HCT116 (cell line): ENCODE measurements at regions not wholly inside any gene's neighbourhood (a gene's known extent, or its start where the extent isn't known, plus 50 kb on each side); places are given as distances from the start of the nearest gene placed in this dataset.

Experiments used
- ATAC-seq: fragments of 200-7000 bp; cut with Tn5 transposase; 2 replicates; pipeline ENCODE4 v1.9.1; 2020; ENCODE audit warnings: mild to moderate bottlenecking, moderate library complexity
- BruUV-seq: library from RNA; stranded (reverse); fragments of 400-500 nt; replicated peaks from 2 replicates; lab custom pipeline; 2021; lab: Mats Ljungman, UMichigan
- CTCF ChIA-PET: fragments of 300-600 bp; sonication (Branson Sonifier 250); formaldehyde crosslinking; loops from one replicate; lab custom pipeline; 2021; ENCODE audit warnings: antibody characterized with exemption; lab: Charles Lee
- POLR2A ChIA-PET: fragments of 300-600, 350-600 bp; sonication (Branson Sonifier 250); formaldehyde crosslinking; loops from one replicate; lab custom pipeline; 2021; ENCODE audit warnings: antibody characterized with exemption; lab: Charles Lee
- RAD21 ChIA-PET, 2 experiments: fragments of 300-600 bp; sonication (Branson Sonifier 250); formaldehyde crosslinking; loops; one replicate each; lab custom pipeline; 2023; ENCODE audit warnings: low total read pairs in 2 of 2; ENCODE audit not compliant: uncharacterized antibody in 2 of 2, unreplicated experiment in 2 of 2, low non-redundant PET in 1 of 2; lab: Charles Lee
- DNase-seq: peaks from one replicate; pipeline ENCODE4 v3.0.0-alpha.2; 2010; ENCODE audit warnings: low read depth, low spot score
- H2AFZ ChIP-seq: fragments of 200-600 bp; shearing (Covaris generic), sonication (generic); 2 replicates; pipeline ENCODE4 v1.6.1; 2017; ENCODE audit warnings: low read depth, mixed run types, mixed read lengths, antibody characterized with exemption, low read length; ENCODE audit not compliant: poor library complexity, severe bottlenecking
- H3K27ac ChIP-seq: 2 replicates; pipeline ENCODE4 v1.5.1; 2012; ENCODE audit warnings: low read depth, low read length
- H3K27me3 ChIP-seq: fragments of 200-600 bp; sonication (generic); 2 replicates; pipeline ENCODE4 v1.6.1; 2016; ENCODE audit warnings: mixed run types, low read length, mixed read lengths; ENCODE audit not compliant: insufficient read depth
- H3K36me3 ChIP-seq, 2 experiments: fragments of 200-500 bp in 1 of 2; fragments of 200-600 bp in 1 of 2; sonication (Bioruptor generic) in 1 of 2; sonication (generic) in 1 of 2; 2 replicates each; pipeline versions ENCODE4 v1.5.1 to v1.6.1; 2014 to 2016; ENCODE audit warnings: low read length in 2 of 2, inconsistent platforms in 1 of 2, mixed read lengths in 1 of 2, mixed run types in 1 of 2; ENCODE audit not compliant: insufficient read depth in 2 of 2, control insufficient read depth in 1 of 2
- H3K4me1 ChIP-seq, 2 experiments: fragments of 200-600 bp in 1 of 2; sonication (generic) in 1 of 2; 2 replicates each; pipeline versions ENCODE4 v1.5.1 to v1.6.1; 2012 to 2017; ENCODE audit warnings: low read length in 2 of 2, inconsistent platforms in 1 of 2, mild to moderate bottlenecking in 1 of 2, mixed read lengths in 1 of 2, mixed run types in 1 of 2, moderate library complexity in 1 of 2; ENCODE audit not compliant: insufficient read depth in 2 of 2, control insufficient read depth in 1 of 2
- H3K4me2 ChIP-seq: fragments of 200-600 bp; sonication (generic); 2 replicates; pipeline ENCODE4 v1.6.1; 2017; ENCODE audit warnings: mixed run types, low read length, mixed read lengths
- H3K4me3 ChIP-seq, 2 experiments: fragments of 200-600 bp in 1 of 2; sonication (generic) in 1 of 2; replicated peaks in 1 of 2; 2 replicates each; pipeline ENCODE4 v1.5.1; 2011 to 2016; ENCODE audit warnings: low read length in 2 of 2, control low read depth in 1 of 2, low read depth in 1 of 2, mild to moderate bottlenecking in 1 of 2, mixed read lengths in 1 of 2, mixed run types in 1 of 2
- H3K79me2 ChIP-seq: fragments of 200-600 bp; sonication (generic); 2 replicates; pipeline ENCODE4 v1.6.1; 2017; ENCODE audit warnings: mild to moderate bottlenecking, mixed run types, low read length, moderate library complexity, mixed read lengths; ENCODE audit not compliant: insufficient read depth
- H3K9ac ChIP-seq: fragments of 200-600 bp; sonication (generic); 2 replicates; pipeline ENCODE4 v1.6.1; 2016; ENCODE audit warnings: low read length, mixed read lengths
- H3K9me2 ChIP-seq: fragments of 200-600 bp; sonication (generic), shearing (Covaris generic); 2 replicates; pipeline ENCODE4 v1.6.1; 2017; ENCODE audit warnings: mixed run types, mild to moderate bottlenecking, moderate library complexity; ENCODE audit not compliant: insufficient read depth
- H3K9me3 ChIP-seq, 2 experiments: fragments of 200-500 bp in 1 of 2; fragments of 200-600 bp in 1 of 2; sonication (Bioruptor generic) in 1 of 2; sonication (generic) in 1 of 2; 2 replicates each; pipeline ENCODE4 v1.6.1; 2014 to 2017; ENCODE audit warnings: low read length in 2 of 2, mixed read lengths in 2 of 2, inconsistent platforms in 1 of 2, low read depth in 1 of 2, mild to moderate bottlenecking in 1 of 2, mixed run types in 1 of 2, moderate library complexity in 1 of 2; ENCODE audit not compliant: control insufficient read depth in 1 of 2, insufficient read depth in 1 of 2
- H4K20me1 ChIP-seq: fragments of 200-600 bp; sonication (generic), shearing (Covaris generic); 2 replicates; pipeline ENCODE4 v1.6.1; 2017; ENCODE audit warnings: mixed run types, mild to moderate bottlenecking, moderate library complexity; ENCODE audit not compliant: insufficient read depth
- ATF3 ChIP-seq: IDR thresholded peaks from 2 replicates; pipeline ENCODE4 v1.6.1; 2012
- CBX3 ChIP-seq: IDR thresholded peaks from 2 replicates; pipeline ENCODE4 v1.6.1; 2012; ENCODE audit warnings: low read depth
- CEBPB ChIP-seq: IDR thresholded peaks from 2 replicates; pipeline ENCODE4 v1.6.1; 2012; ENCODE audit warnings: low read depth
- CTCF ChIP-seq, 3 experiments: fragments of 200-600 bp in 1 of 3; sonication (generic) in 1 of 3; IDR thresholded peaks in 2 of 3; conservative IDR thresholded peaks in 1 of 3; 2 replicates each; pipeline ENCODE4 v1.5.1; 2012 to 2017; ENCODE audit warnings: low read depth in 2 of 3, low read length in 2 of 3, antibody characterized with exemption in 1 of 3, borderline replicate concordance in 1 of 3, control low read depth in 1 of 3, mild to moderate bottlenecking in 1 of 3, mixed read lengths in 1 of 3, mixed run types in 1 of 3, moderate library complexity in 1 of 3; ENCODE audit not compliant: insufficient read depth in 1 of 3
- EGR1 ChIP-seq: IDR thresholded peaks from 2 replicates; pipeline ENCODE4 v1.6.1; 2012; ENCODE audit warnings: low read depth
- EZH2 ChIP-seq: fragments of 200-600 bp; sonication (generic); IDR thresholded peaks from 2 replicates; pipeline ENCODE4 v1.6.1; 2017; ENCODE audit warnings: antibody characterized with exemption, mixed run types
- POLR2A ChIP-seq: IDR thresholded peaks from 2 replicates; pipeline ENCODE4 v1.7.0; 2011; ENCODE audit warnings: borderline replicate concordance; ENCODE audit not compliant: insufficient read depth, insufficient read length; ENCODE audit errors: extremely low read depth
- POLR2AphosphoS5 ChIP-seq: IDR thresholded peaks from 2 replicates; pipeline ENCODE4 v1.6.1; 2011; ENCODE audit warnings: mild to moderate bottlenecking, low read depth, low read length, moderate library complexity
- REST ChIP-seq: IDR thresholded peaks from 2 replicates; pipeline ENCODE4 v1.6.1; 2012; ENCODE audit warnings: low read depth
- SRF ChIP-seq: IDR thresholded peaks from 2 replicates; pipeline ENCODE4 v1.6.1; 2012; ENCODE audit warnings: low read depth
- TCF7L2 ChIP-seq: IDR thresholded peaks from 2 replicates; pipeline ENCODE4 v1.7.0; 2011; ENCODE audit warnings: borderline replicate concordance, inconsistent platforms; ENCODE audit not compliant: insufficient read depth, insufficient read length; ENCODE audit errors: extremely low read depth
- YY1 ChIP-seq: IDR thresholded peaks from 2 replicates; pipeline ENCODE4 v1.6.1; 2011; ENCODE audit warnings: low read length, low read depth, moderate library complexity, mild to moderate bottlenecking; ENCODE audit not compliant: insufficient replicate concordance; ENCODE audit errors: extremely low read depth
- ZBTB33 ChIP-seq: IDR thresholded peaks from 2 replicates; pipeline ENCODE4 v1.6.1; 2011; ENCODE audit warnings: mild to moderate bottlenecking, low read length, moderate library complexity; ENCODE audit not compliant: insufficient replicate concordance; ENCODE audit errors: extremely low read depth
- ZNF274 ChIP-seq: fragments of 200-500 bp; sonication (Bioruptor generic); IDR thresholded peaks from 2 replicates; pipeline ENCODE4 v1.6.1; 2014; ENCODE audit warnings: mild to moderate bottlenecking, low read depth, low read length, inconsistent platforms
- intact Hi-C: fragments of 100-400 bp; cut with micrococcal nuclease; formaldehyde crosslinking; loops from 2 replicates; pipeline ENCODE4 v1.10.0; 2022

GRCh38 chr7:136064081-136064480, 86.9 kb upstream of the MTPN start:
- ChIA-PET CTCF (no interaction called here), POLR2A (no interaction called here), RAD21 (no interaction called here)
- no peaks in the 10 kb centered on the region for H4K20me1 ChIP-seq
- H3K9me2 ChIP-seq = no peaks in the 10 kb centered on the region
- intact Hi-C loops = no loop called here
- H3K4me2 ChIP-seq = no peak overlapping the region
- no peaks in the 10 kb centered on the region for H3K4me1 ChIP-seq
- no peak for TF ChIP-seq TCF7L2
- H3K9me3 ChIP-seq = no peaks in the 10 kb centered on the region
- no peak overlapping the region for H2AFZ ChIP-seq
- no peak overlapping the region for H3K9ac ChIP-seq
- no peaks in the 10 kb centered on the region for H3K79me2 ChIP-seq
- DNase-seq (no peak), ATAC-seq (no peak)
- no TSS peak for BruUV-seq
- H3K27me3 ChIP-seq = peaks cover 24% of the 10 kb centered on the region
- no peak overlapping the region for H3K27ac ChIP-seq
- H3K36me3 ChIP-seq = no peaks in the 10 kb centered on the region
- H3K4me3 ChIP-seq = no peak overlapping the region

- Histone ChIP-seq H3K27ac (no peak overlapping the region), H3K36me3 (no peaks in the 10 kb centered on the region), H2AFZ (no peak overlapping the region), H3K9me3 (no peaks in the 10 kb centered on the region), H3K4me3 (no peak overlapping the region), H3K4me2 (no peak overlapping the region), H3K9me2 (no peaks in the 10 kb centered on the region), H3K27me3 (peaks cover 24% of the 10 kb centered on the region), H3K79me2 (no peaks in the 10 kb centered on the region), H3K4me1 (no peaks in the 10 kb centered on the region), H3K9ac (no peak overlapping the region), H4K20me1 (no peaks in the 10 kb centered on the region)
- ChIA-PET CTCF (no interaction called here), POLR2A (no interaction called here), RAD21 (no interaction called here)
- no peak for DNase-seq
- no TSS peak for BruUV-seq
- intact Hi-C loops = no loop called here
- ATAC-seq = no peak
- TF ChIP-seq POLR2AphosphoS5 = no peak
- no peak for TF ChIP-seq SRF
- TF ChIP-seq REST = no peak
- TF ChIP-seq EZH2 = no peak
- no peak for TF ChIP-seq CEBPB
- no peak for TF ChIP-seq ATF3
- TF ChIP-seq ZNF274 = no peak
- no peak for TF ChIP-seq CBX3
- no peak for TF ChIP-seq POLR2A
- no peak for TF ChIP-seq EGR1
- TF ChIP-seq CTCF (IDR thresholded peaks at IDR 0.05 in 2 of 3, conservative IDR thresholded peaks at IDR 0.05 in 1 of 3; ENCODE audit: borderline replicate concordance in 1 of 3, insufficient read depth in 1 of 3, low read depth in 2 of 3, low read length in 2 of 3) = no peak
- TF ChIP-seq YY1 = no peak
- no peak for TF ChIP-seq ZBTB33
These were observed 86.1 kb upstream of the MTPN start for GRCh38 chr7:136063326-136063666.
